ENCODE measurements at regions not wholly inside any gene's neighbourhood (a gene's known extent, or its start where the extent isn't known, plus 50 kb on each side); places are given as distances from the start of the nearest gene placed in this dataset.
"Not testable (repeated sequence)": the region's sequence is repeated elsewhere in the genome, so short reads cannot be mapped to it uniquely, and the experiment has no call there.

DNA sequence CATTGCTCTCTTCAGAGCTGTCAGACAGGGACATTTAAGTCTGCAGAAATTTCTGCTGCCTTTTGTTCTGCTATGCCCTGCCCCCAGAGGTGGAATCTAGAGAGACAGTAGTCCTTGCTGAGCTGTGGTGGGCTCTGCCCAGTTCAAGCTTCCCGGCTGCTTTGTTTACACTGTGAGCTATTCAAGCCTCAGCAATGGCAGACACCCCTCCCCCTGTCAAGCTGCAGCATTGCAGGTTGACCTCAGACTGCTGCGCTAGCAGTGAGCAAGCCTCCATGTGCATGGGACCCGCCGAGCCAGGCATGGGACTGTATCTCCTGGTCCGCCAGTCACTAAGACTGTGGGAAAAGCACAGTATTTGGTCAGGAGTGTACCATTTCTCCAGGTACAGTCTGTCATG is 53.6 kb upstream of the MAPK10 start:
- DNase-seq (ENCODE audit: low read depth) = not testable (repeated sequence)

DNA sequence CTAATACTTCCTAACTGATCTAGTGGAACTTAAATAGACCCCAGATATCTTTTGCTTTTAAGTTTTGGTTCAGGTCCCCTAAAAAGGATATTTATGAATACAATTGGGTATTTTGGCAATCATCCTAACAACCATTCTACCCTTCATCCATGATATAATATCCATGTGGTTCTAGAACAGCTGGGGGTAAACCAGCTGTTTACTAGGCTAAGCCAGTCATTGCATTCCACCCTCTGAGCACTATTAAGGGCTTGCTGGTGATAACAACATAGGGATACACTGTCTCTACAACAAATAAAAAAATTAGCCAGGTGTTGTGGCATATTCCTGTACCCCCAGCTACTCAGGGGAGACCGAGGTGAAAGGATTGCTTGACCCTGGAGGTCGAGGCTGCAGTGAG is 54.8 kb upstream of the MAPK10 start:
- no peak for DNase-seq (ENCODE audit: low read depth)

DNA sequence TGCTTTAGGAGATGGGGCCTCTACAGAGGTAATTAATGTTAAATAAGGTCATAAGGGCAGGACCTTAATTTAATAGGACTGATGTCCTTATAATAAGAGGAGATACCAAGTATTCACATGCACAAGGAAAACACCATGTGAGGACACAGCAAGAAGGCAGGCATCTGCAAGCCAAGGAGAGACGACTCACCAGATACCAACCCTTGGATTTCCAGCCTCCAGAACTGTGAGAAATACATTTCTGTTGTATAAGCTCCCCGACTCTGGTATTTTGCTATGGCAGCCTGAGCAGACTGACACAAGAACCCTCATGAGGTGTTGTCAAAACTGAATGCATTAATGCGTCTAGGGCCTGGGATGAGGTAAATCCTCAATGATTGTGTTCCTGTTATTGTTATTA is 56.2 kb upstream of the MAPK10 start:
- DNase-seq (ENCODE audit: low read depth) = no peak

DNA sequence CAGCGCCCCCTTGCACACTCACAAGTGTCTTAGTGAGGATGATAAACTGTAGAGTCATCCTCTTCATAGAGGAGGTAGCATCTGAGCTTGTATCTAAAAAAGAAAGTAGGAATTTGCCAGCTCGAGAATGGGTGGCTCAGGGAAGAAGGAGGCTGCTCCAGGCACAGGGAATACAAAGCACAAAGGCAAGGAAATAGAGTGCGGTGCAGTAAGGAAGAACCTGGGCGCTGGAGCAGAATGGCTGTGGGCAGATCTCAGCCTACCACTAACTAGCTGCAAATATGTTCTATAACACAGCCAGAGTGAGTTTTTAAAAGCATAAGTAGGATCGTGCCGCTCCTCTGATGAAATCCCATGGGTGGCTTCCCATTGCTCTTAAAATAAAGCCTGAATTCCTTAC is 61.6 kb upstream of the MAPK10 start:
- DNase-seq (ENCODE audit: low read depth) = no peak

DNA sequence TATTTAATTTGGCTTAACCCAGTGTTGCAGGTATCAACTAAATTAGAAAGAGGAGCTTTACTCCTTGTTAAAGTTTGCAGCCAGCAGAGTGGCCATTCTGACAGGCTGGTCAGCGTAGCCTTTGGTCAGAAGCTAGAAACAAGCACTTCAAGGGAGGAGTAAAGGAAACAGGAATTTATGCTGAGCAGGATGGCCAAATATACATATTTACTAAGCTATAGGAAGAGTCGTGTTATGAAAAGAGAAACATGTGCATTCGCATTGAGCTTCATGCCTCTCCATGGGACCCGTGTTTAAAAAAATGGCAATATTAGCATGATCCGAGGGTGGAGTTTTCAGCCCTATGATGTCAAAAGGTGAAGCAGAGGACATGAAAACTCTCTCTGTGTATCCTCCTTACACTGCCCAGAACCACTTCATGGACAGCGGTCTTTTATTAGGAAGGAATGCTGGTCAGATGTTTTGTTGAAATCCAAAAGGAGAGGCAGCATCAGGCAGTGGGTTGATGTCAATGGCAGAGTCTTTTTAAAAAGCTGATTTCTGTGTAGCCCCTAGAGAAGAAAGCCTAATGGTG is 71.8 kb upstream of the MAPK10 start:
- DNase-seq (ENCODE audit: low read depth) = no peak

DNA sequence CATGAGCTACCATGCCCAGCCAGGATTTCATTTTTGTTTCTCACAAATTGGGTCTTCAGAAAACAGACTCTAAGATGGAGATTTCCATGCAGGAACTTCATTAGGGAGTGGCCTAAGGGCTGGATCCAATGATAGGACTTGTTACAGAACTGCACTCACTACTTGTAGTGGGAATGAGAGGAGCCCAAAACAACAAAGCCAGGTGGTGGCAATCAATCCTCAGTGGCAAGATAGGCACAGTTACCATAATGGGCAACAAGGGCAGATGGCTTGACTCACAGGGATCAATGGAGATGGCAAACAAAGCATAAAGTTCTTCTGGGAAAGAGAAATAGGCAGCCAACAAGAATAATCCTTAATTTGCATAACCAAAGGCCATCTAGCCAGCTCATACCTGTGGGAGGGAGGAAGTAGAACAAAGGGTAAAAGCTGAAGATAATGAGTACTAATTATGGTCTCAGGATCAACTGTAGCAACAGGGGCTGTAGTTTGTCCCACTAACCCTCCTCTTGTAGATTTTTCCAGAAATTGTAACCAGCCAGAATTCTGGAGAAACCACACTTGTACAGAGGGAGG is 72.8 kb upstream of the MAPK10 start:
- no peak for DNase-seq (ENCODE audit: low read depth)

DNA sequence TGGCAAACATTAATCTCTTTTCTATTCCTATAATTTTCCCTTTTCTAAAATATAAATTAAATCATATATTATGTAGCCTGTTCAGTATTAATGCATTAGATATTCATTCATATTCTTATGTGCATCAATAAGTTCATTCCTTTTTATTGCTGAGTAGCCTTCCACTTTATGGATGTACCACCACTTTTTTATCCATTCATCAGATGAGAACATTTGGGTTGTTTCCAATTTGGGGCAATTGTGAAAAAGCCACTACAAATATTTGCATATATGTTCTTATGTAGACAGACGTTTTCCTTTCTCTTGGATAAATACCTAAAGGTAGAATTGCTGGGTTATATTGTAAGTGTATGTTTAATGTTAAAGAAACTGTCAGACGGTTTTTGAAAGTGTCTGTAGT is 79.4 kb upstream of the MAPK10 start:
- DNase-seq (ENCODE audit: low read depth) = no peak

DNA sequence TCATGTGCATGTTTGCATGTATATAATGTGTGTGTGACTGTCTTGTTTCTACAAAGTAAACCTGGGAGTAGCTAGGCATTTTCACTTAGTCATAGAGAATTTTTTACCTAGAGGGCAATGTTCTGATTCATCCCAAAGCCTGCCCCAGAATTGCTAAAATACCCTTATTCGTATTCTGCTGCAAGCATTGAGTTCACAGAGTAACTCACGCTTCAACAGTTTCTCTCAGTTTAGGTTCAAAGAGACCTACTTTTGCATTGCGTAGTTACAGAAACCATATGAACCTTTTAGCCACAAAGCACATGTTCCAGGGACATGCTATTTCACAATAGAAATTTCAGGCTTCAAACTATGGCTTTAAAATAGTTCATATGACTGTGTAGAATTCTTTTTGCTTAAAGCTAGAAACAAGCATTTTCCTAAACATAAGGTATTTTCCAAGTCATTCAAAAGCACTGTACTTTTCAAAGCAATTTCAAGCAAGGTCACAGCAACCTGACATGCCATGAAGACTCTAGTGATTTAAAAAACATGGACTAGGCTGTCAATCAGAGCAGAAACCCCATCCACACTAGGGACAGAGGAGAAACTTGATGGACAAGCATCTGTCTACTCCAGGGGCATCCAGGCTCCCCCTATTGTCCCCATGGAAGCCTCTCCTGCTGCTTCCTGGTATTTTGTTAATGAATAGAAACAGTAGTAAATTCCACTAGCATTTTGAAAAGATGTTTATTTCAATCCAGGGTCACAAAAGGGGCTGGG is 81.5 kb upstream of the MAPK10 start:
- DNase-seq (ENCODE audit: low read depth) = no peak

DNA sequence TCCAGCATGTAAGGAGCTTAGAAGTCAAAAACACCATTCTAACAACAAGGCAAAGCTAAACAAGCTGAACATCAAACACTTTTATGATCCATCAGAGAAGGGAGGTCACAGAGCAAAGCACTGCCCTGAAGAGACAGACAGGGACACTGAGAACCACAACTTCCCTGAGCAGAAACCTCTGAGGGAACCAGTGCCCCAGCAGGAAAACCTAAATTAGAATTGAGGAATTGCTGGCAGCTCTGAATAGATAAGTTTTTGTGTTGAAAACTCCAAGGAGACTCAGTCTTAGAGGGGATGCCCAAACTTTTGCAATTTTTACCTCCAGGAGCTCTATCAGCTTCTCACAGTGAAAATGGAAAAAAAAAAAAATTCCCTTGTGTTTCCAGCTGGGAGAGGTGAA is 83.0 kb upstream of the MAPK10 start:
- no peak for DNase-seq (ENCODE audit: low read depth)

DNA sequence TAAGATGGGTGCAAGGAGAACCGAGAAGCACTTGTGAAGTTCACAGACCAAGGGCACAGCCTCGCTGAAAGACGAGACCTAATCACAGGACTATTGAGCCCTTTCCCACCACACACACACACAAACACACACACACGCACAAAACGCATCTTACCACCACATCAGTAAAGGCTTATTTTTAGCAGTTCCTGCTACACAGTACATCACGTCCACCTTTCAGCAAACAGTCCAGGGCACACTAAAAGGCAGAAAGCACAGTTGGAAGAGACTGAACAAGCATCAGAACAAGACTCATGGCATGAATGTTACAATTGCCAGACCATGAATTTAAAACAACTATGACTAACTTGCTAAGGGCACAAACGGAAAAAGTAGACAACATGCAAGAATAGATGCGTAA is 83.6 kb upstream of the MAPK10 start:
- DNase-seq (ENCODE audit: low read depth) = no peak

DNA sequence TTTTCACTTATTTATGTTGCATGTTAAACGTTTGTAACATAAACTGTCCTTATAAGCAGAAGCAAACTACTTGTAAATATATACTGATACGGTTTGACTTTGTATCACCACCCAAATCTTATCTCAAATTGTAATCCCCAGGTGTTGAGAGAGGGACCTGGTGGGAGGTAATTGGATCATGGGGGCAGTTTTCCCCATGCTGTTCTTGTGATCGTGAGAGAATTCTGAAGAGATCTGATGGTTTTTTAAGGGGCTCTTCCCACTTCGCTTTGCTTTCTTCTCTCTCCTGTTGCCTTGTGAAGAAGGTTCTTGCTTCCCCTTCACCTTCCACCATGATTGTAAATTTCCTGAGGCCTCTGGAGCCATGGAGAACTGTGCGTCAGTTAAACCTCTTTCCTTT is 87.1 kb upstream of the MAPK10 start:
- DNase-seq (ENCODE audit: low read depth) = no peak

DNA sequence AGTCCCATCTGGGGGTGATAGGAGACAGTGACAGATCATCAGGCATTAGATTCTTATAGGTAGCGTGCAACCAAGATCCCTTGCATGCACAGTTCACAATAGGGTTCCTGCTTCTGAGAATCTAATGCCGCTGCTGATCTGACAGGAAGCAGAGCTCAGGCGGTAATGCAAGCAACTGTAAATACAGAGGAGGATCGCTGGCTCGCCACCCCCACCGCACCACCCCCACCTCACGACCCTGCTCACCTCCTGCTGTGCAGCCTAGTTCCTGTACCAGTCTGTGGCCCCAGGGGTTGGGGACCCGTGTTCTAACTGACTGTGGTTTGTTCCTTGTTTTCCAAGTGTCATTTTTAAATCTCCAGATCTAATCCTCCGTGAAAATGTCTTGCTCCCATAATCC is 89.0 kb upstream of the MAPK10 start:
- no peak for DNase-seq (ENCODE audit: low read depth)

DNA sequence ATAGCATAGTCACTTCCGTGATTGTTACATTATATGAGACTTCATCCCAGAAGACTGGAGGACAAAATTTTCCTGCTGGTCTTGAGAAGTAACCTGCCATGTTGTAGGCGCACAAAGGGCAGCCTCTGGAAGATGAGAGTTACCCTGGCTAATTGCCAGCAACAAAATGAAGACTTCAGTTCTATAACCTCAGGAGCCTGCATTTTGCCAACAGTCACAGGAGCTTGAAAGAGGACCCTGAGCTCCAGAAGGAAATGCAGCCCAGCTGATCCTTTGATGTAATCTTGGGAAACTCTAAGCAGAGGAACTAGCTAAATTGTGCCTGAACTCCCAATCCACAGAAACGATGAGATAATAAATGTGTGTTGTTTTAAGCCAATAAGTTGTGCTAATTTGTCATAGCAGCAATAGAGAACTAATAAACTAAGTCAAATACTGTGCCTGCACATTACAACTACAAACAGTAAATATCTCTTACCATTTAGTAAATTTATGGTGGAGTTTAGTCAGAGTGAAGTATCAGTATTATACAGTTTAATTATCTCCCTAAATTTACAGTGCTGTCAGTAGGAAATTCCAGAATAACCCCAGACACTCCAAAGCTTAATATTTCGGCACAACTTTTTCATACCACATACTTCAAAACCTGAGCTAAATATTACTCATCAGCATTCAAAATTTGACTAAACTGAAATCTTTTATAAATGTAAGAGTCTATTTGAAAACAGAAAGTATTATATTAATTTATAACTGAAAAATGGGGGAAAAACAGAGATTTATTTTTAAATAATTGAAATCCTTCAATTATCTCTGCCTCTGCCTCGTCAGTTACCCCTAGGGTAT is 90.1 kb upstream of the MAPK10 start:
- no peak for DNase-seq (ENCODE audit: low read depth)

DNA sequence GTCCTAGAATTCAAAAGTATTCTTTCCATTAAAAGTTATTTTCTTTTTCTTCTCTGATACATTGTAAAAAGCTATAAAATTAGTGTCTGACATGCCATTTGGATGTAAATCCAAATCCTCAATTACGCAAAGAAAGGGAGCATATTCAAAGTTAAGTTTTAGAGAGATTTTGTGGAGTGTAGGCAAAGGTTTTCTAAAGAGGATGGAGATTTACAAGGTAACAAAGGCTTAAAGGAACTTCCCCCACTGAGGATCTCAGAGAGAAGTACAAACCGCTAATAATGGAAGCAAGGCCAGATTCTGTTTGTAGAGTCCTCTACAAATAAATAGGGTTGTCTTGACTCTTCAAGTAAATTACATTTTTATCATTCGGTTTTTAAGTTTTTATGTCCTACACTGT is 91.0 kb upstream of the MAPK10 start:
- DNase-seq (ENCODE audit: low read depth) = no peak

DNA sequence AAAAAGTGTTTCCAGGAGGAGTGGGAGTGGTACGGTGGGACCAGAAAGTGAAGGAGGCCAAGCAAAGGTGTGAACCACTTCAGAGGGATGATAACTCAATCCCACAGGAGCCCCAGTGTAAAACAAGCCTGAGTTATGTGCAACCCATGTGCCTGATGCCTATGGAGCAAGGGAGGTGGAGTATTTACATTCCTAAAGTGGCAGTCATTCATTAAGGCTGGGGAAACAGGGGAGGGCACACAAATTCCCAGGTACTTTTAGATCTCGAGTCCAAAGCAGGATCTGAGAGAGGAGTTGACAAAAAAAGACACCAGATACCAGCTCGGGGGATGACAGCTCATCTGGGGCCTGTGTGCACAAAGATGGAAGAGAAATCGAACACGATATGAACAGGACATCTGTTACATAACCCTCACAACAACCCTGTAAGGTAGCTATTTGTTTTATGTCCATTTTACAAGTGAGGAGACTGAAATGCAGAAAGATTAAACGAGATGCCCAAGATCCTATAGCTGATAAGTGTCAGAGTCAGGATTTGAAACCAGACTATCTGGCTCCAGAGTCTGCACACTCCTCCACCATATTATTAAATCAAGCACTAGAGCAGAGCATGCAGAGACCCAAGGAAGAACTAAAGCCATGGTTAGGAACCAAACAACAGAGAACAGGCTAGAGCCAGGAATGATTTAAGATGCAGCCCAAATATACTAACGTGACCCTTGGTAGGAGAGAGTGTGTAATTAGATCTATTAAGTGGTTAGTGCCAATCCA is 91.9 kb upstream of the MAPK10 start:
- DNase-seq (ENCODE audit: low read depth) = no peak

DNA sequence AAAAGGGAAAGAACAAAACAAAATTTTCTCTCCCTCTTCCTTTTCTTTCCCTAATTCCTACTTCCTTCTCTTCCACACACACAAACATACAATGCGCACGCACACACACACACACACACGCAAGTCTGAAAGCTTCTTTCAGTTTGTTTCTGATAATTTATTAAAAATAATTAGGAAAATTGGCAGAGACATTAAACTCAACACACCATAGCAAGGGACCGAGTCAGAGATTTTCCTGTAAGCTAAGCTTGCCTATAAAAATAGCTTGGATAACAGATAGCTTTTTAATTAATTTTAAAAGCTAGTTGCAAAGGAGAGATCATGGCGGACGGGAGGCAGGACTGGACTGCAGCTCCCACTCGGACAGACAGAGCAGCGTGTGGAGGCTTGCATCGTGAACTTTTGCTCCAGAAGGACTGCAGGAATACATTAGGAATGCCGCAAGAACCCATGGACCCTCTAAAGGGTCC is 92.6 kb upstream of the MAPK10 start:
- no peak for DNase-seq (ENCODE audit: low read depth)

DNA sequence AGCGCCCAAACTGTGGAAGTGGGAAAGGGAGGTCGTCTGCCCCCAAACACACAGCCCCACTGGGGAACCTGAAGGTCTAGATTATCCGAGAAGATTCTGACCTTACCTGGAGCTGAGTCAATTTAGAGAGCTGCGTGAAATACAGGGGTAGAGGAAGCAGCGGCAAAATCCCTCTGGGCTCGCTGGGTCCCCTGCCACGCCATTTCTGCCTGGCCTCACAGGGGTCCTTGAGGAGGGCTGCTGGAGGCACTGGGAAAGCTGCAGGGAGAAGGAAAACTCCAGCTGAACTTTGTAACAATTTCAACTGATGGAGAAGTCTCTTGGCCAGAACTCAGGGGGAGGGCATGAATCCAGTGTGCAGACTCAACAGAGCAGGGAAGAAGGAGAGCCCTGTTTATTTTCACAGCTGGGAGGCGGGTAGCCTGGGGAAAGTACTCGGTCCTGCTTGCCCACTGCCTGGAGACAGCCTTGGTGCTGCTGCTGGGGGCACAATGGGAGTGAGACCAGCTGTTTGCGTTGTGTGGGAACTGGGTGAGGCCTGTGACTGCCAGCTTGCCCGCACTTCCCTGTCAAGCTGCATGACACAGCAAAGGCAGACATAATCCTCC is 93.2 kb upstream of the MAPK10 start:
- no peak for DNase-seq (ENCODE audit: low read depth)

DNA sequence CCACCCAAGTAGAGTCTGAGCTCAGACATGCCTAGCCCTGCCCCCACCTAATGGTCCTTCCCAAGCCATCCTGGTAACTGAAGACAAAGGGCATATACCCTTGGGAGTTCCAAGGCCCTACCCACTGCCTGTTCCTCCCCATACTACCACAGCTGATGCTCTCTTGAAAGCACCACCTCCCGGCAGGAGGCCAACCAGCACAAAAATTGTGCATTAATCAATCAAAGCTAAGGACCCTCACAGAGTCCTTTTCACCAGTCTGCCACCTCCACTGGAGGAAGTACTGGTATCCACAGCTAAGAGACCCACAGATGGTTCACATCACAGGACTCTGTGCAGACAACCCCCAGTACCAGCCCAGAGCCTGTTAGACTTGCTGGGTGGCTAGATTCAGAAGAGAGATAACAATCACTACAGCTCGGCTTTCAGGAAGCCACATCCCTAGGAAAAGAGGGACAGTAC is 93.8 kb upstream of the MAPK10 start:
- not testable (repeated sequence) for DNase-seq (ENCODE audit: low read depth)

DNA sequence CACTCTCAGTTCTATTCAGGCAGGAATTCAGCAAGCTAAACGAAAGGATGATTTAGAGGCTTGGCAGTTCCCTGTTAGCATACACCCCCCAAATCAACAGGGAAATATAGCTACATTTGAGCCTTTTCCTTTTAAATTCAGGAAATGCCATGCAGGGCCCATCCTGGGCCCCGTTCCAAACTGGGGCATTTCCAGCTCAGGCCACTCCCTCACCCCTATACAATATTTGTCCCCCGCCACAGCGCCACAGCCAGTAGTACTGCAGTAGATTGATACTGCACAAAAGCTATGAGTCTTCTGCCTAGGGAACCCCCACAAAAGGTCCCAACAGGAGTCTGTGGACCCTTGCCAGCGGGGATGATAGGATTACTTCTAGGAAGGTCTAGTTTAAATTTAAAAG is 102.0 kb upstream of the MAPK10 start:
- no peak for DNase-seq (ENCODE audit: low read depth)

DNA sequence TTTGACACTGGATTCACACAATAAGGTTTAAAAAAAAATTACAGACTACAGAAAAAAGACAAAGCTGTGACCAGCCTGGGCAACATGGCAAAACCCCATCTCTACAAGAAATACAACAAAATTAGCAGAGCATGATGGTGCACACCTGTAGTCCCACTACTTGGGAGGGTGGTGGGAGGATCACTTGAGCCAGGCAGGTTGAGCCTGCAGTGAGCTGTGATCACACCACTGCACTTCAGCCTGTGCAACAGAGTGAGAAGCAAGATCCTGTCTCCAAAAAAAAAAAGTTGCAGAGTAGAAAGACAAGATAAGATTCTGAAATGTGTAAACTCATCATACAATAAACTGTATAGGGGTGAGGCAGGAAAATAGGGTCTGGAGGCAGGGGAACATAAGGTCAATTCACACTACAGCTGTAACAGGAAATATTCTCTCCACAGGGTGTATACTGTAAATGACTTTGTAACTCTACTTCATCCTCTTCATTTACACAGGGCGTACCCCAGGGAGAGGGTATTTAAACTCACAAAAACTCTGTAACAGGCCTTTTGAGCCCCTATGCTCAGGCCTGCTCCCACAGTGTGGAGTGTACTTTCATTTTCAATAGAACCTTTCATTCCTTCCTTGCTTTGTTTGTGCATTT is 112.6 kb upstream of the MAPK10 start:
- no peak for DNase-seq (ENCODE audit: low read depth)

DNA sequence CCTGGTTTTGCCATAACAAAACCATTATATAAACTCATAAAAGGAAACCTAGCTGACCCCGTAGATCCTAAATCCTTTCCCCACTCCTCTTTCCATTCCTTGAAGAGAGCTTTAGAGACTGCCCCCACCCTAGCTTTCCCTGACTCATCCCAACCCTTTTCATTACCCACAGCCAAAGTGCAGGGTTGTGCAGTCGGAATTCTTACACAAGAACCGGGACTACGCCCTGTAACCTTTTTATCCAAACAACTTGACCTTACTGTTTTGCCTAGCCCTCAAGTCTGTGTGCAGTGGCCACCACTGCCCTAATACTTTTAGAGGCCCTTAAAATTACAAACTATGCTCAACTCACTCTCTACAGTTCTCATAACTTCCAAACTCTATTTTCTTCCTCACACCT is 116.0 kb upstream of the PTPN13 start:
- not testable (repeated sequence) for DNase-seq (ENCODE audit: low read depth)
